ENCODE measurements at regions not wholly inside any gene's neighbourhood (a gene's known extent, or its start where the extent isn't known, plus 50 kb on each side); places are given as distances from the start of the nearest gene placed in this dataset.

GRCh38 chr22:23377767-23378166 lies 197.5 kb downstream of the BCR start:
- Histone ChIP-seq H3K4me3 (no peak overlapping the region), H3K27me3 (no peaks in the 10 kb centered on the region), H3K27ac (no peak overlapping the region), H3K36me3 (no peaks in the 10 kb centered on the region), H3K4me1 (no peaks in the 10 kb centered on the region), H3K9me3 (no peaks in the 10 kb centered on the region)
- no peak for DNase-seq
- TF ChIP-seq, protein P1, sequence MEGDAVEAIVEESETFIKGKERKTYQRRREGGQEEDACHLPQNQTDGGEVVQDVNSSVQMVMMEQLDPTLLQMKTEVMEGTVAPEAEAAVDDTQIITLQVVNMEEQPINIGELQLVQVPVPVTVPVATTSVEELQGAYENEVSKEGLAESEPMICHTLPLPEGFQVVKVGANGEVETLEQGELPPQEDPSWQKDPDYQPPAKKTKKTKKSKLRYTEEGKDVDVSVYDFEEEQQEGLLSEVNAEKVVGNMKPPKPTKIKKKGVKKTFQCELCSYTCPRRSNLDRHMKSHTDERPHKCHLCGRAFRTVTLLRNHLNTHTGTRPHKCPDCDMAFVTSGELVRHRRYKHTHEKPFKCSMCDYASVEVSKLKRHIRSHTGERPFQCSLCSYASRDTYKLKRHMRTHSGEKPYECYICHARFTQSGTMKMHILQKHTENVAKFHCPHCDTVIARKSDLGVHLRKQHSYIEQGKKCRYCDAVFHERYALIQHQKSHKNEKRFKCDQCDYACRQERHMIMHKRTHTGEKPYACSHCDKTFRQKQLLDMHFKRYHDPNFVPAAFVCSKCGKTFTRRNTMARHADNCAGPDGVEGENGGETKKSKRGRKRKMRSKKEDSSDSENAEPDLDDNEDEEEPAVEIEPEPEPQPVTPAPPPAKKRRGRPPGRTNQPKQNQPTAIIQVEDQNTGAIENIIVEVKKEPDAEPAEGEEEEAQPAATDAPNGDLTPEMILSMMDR (IDR thresholded peaks at IDR 0.05): no peak
- intact Hi-C loops (cut with DNase I): no loop called here
- ATAC-seq: no peak

DNA sequence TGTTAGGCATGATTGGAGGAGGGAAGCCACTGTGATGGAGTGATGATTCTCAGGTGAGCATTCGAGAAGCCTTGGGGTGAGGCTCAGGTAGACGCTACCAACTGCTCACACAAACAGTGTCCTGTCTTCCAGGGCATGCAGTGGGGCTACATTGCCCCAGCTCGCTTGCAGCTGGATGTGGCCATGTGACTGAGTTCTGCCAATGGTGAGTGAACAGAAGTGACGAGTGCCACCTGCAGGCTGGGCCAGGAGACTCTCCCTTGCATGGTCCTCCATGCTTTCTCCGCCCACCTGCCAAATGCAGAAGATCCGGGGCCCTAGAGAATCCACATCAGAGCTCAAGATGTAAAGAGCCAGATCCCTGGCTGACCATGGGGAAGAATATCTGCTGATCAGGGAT lies 195.9 kb downstream of the BCR start:
- TF ChIP-seq, protein P1 (IDR thresholded peaks at IDR 0.05): peak; percentile 11
- ATAC-seq (peak; percentile 33), DNase-seq (no peak)
- H3K9me3 ChIP-seq: no peaks in the 10 kb centered on the region
- no peak overlapping the region for H3K4me3 ChIP-seq
- H3K4me1 ChIP-seq: no peaks in the 10 kb centered on the region
- H3K27me3 ChIP-seq: no peaks in the 10 kb centered on the region
- H3K27ac ChIP-seq: no peak overlapping the region
- intact Hi-C loops (cut with DNase I): no loop called here
- no peaks in the 10 kb centered on the region for H3K36me3 ChIP-seq

DNA sequence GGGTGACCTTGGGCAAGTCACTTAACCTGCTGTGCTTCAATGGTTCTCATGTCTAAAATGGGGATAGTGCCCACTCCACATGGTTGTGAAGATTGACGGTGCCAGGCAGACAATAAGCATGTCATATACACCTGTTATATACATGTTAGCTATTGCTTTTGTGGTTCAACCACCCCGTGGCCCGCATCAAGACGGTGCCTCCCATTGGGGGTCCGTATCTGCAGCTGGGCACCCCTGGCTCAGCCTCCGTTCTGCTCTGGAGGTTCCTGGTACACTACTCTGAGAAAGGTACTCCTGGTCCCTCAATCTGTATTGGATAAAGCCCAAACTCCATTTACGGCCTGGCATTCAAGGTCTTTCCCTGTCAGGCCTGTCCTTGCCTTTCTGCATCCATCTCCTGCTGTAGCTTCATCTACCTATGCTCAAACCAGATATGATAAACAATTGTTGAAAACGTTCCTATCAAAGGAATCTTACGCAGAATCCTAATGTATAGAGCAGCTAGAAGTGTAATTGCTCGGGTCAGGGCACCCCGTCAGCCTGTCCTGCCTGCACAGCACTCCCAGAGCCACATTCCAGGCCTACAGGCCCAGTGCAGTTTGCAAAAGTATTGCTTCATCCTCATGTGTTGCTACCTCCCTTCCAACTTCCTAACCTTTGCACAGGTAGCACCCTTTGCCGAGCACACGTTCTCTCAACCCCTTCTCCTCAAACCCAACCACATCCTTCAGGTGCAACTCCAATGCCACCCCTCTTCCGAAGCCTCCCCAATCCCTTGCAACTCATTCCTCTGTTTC lies 194.9 kb downstream of the BCR start:
- H3K27ac ChIP-seq: no peak overlapping the region
- intact Hi-C loops (cut with DNase I): no loop called here

GRCh38 chr22:23373601-23374000 lies 193.3 kb downstream of the BCR start:
- H3K36me3 ChIP-seq: no peaks in the 10 kb centered on the region
- H3K4me3 ChIP-seq: no peak overlapping the region
- intact Hi-C loops (cut with DNase I): no loop called here
- no peaks in the 10 kb centered on the region for H3K4me1 ChIP-seq
- DNase-seq (no peak), ATAC-seq (no peak)
- H3K27me3 ChIP-seq: no peaks in the 10 kb centered on the region
- TF ChIP-seq, protein P1 (IDR thresholded peaks at IDR 0.05): no peak
- no peaks in the 10 kb centered on the region for H3K9me3 ChIP-seq
- H3K27ac ChIP-seq: no peak overlapping the region

More for the DNA sequence above, 194.9 kb downstream of the BCR start:
- TF ChIP-seq, protein P1 (IDR thresholded peaks at IDR 0.05): no peak
- H3K9me3 ChIP-seq: no peaks in the 10 kb centered on the region
- H3K4me1 ChIP-seq: no peaks in the 10 kb centered on the region
- no peak overlapping the region for H3K4me3 ChIP-seq
- H3K27me3 ChIP-seq: no peaks in the 10 kb centered on the region
- ATAC-seq: no peak
- no peaks in the 10 kb centered on the region for H3K36me3 ChIP-seq
- DNase-seq: no peak

- intact Hi-C loops (cut with DNase I): no loop called here
- Histone ChIP-seq H3K4me1 (no peaks in the 10 kb centered on the region), H3K9me3 (no peaks in the 10 kb centered on the region), H3K27me3 (no peaks in the 10 kb centered on the region), H3K27ac (no peak overlapping the region), H3K4me3 (no peak overlapping the region), H3K36me3 (no peaks in the 10 kb centered on the region)
- TF ChIP-seq, protein P1 (IDR thresholded peaks at IDR 0.05): no peak
- DNase-seq (no peak), ATAC-seq (no peak)
These were observed 189.9 kb downstream of the BCR start for GRCh38 chr22:23370251-23370650.

Data from upper lobe of right lung (tissue), 1 donor.